Ecto neural progenitor cell (in vitro differentiated cells): ENCODE measurements at regions not wholly inside any gene's neighbourhood (a gene's known extent, or its start where the extent isn't known, plus 50 kb on each side); places are given as distances from the start of the nearest gene placed in this dataset.
"Not testable (repeated sequence)": the region's sequence is repeated elsewhere in the genome, so short reads cannot be mapped to it uniquely, and the experiment has no call there.

Experiments
- DNase-seq: peaks from one replicate; pipeline ENCODE4 v3.0.0-alpha.2; 2018; ENCODE audit warnings: low spot score

DNA sequence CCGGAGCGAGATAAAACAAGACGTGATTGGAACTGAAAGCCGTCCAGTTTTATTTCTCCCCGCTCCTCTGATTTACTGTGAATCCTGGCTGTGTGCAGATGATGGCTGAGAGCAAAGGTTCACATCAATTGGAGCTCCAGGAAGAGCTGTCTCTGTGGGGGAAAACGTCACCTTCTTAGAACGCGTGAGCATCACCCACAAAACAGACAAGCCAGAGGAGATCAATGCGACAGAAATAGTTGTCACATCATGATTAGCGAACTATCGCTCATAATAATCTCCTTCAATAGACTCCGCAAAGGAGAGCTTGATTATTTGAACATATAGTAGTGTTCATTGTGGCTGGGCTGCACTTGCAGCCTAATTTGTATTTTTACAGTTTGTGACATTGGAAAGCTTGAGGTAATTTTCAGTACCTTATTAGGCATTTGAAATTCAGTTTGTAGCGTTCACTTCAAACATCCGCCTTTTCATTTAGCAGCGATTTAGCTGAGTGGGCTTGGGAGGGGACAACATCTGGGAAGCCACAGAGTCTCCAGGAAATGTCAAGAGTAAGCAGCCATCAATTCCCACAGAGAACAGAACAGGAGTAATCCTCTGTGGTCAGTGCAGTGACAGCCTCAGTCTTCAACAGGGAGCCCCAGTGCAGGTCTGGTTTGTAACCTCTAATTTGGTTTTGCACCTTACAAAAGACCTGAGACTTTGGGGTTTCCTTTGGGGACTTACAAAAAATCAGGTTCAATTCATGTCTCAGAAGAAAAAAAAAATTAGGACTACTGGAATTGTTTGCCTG is 276.8 kb upstream of the PFKP start:
- no peak for DNase-seq

DNA sequence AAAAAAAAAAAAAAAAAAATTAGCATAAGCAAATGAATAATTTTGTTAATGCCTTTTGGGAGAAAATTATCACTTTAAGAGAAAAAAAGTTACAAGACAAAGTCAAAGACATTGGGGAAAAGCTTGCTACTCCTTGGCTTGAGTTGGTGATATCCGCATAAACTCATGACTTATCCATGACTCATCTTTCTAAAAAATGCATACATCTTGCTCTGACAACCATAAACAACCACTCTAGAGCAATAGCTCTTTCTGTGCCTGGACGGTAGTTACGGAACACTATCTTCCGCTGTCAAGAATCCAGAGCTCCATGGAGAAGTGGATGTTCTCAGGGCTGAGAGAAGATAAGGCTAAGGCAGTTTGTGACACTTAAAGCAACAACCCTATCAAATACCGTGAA is 281.1 kb upstream of the PFKP start:
- no peak for DNase-seq

DNA sequence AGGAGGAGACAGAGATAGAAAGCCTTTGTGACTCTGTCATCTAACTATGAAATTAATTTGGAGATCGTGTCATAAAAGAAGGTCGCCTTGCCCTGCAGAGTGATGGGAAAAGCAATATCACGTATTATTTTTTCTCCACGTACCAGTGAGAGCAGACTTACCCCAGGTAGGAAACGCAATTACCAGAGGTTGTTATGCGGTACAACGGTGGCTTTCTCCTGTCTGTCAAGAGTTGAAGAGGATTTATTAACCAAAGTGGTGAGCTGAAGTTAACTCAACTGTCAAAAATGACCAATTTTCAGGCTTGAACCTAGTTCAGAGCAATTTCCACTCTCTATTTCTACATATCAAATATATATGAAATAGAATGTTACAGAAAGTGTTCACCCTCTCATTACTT is 282.6 kb upstream of the PFKP start:
- DNase-seq, result no peak

DNA sequence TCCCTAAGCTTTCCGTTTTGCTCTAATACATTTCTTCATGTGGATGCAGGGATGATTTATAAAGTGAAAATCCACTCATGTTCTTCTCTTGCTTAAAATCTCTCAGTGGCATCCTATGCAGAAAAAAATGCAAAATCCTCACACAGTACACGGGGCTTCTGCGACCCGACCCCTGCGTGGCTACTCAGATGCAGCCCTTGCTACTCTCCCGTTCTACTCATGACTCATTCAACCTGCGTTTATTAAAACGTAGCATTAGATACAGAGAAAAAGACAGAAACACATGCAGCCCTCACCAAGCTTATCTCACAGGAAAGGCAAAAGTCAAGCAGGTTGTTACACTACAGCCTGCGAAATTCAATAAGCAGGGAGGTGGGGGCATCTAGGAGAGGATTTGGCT is 284.4 kb upstream of the PFKP start:
- no peak for DNase-seq

DNA sequence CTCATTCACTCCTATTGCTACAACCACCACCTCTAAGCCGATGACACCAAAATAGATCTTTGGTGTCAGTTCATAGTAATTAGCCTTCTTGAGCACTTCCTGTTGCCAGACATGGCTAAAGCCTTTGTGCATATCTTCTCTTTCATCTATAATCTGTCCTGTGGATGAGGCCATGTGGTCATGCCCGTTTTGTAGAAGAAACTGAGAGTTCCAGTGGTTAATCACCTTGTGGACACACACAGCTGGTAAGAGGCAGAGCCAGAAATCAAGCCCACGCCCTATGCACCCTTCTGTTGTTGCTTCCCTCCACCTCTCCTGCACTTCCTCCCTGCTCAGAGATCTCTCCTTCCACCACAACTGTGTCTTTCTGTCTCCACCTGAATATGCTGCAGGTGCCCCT is 285.1 kb upstream of the PFKP start:
- DNase-seq, result no peak

DNA sequence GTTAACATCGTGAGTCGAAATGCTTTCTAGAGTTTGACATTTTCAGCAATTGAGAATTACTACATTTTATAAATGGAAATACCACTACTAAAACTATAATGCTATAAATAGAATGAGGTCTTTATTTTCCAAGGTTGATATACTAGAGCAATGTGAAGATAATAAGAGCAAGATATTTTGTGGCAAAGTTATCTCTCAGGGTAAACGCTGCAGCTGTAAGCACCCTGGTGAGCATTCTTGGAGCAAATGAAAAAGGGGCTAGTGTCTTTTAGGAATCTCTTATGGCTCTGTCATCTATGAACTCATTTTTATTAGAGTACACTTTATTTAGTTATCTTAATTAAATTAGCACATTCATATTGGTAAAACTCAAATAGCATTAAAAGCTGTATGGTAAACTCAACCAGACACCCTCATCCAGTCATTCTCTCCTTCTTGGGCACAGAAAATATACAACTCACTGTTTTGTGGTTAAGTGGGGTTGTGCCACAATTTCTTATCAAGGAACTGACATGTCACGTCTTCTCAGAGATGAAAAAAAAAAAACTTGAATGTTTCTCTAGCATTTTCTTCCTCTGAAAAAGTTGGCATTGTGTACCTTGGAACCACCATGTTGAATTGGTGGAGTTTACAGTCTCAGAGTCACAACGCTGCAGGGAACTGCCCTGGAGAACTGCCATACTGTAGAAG is 289.5 kb upstream of the PFKP start:
- DNase-seq, result no peak

DNA sequence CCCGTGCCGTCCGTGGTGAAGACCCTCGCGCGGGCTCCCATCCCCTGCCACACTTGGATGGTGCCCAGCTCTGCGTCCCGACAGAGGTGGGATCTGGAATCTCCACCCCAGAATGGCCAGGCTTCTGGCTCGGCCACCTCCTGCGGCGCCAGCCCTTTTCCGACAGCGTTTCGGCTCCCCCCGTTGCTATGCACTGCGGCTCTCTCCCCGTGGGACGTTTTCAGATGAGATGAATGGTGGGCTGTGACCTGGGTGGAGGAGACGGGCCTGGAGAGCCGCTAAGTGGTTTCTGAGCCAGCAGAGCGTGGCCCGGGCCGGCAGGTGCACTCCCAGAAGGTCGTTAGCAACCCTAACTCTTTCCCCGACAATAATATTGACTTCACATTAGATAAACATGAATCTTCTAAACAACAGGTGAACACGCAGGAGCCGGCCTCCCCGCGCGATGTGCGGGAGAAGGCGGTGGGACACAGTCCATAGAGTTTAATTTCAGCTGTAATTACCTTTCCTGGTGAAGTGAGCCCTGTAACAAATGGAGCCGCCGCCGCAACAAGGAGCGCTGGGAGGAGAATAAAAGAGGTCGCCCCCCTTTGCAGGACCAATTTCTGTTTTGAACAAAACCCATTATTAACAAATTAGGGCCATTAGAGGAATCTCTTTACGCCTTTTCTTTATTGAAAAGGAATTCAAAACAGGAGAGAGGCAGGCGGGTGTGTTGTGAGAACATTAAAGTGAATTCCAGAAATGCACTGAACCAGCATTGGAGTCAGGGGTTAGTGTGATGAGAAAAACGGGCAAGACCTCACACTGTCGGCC is 294.3 kb upstream of the PFKP start:
- DNase-seq, result no peak

DNA sequence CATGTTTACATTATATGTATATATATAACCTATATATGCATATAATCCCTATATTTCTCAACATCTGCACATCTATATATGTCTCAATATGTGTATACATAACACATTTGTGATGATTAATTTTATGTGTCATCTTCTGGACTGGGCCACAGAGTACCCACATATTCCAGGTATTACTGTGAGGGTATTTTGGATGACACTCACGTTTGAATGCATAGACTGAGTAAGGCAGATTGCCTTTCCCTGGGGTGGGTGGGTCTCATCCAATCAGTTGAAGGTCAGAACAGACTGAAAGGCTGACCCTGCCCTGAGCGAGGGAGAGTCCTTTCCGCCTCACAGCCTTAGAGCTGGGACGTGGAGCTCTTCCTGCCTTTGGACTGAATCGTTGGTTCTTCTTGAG is 295.2 kb upstream of the PFKP start:
- DNase-seq, result no peak

DNA sequence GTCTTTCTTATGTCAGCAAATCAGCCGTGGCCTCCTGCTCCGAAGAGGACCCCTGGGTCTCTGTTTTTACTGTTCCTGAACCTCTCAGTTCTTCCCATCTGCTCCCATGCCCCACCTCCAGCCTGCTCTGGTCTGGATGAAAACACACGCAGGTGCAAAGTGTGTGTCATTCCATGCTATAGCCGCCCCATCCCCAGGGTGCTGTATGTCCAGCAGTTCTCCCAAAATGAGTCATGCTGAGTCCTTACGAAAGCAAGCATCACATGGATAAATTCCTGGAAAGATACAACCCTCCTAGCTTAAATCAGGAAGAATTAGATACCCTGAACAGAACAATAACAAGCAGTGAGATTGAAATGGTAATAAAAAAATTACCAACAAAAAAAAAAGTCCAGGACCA is 300.1 kb upstream of the PFKP start:
- DNase-seq, result not testable (repeated sequence)

DNA sequence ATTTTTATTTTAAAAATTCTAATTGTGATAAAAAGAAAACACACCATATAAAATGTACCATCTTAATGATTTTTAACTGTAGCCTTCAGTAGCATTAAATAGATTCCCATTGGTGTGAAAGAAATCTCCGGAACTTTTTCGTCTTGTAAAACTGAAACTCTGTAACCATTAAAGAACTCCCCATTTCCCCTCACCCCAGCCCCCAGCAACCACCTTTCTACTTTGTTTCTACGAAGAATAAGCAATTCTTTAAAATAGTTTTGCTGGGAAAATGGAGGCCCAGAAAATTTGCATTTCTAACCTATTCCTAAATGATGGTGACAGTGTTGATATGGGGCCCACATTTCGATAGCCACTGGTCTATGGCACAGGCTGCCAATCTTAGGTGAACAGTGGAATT is 305.4 kb upstream of the PFKP start:
- DNase-seq, result no peak

DNA sequence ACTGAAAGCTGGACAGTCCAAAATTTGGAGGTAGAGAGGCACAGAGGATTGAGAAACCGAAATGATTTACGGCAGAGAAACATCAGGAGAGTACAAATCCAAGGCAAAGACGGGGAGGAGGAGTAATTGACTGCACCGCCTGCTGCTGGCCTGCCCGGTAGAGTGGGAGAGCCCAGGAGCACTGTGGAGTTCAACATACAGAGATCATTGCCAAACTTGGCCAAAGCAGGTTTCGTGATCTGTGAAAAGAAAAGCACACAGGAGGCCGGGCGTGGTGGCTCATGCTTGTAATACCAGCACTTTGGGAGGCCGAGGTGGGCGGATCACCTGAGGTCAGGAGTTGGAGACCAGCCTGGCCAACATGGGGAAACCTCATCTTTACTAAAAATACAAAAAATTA is 306.0 kb upstream of the PFKP start:
- no peak for DNase-seq

DNA sequence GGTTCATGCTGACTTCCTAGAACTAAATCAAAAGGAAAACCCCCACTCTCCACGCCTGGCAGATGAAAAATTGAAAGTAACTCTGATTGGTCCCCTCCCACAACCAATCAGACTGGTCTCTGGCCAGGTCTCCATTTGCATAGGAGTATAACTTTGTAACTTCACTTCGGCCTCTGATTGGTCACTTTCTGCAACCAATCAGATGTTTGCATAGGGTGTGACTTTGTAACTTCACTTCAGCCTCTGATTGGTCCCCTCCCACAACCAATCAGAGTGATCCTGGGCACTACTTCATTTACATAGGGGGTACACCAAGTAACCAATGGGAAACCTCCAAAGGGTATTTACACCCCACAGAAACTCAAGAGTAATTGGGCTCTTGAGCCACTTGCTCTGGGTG is 306.6 kb upstream of the PFKP start:
- DNase-seq, result no peak

DNA sequence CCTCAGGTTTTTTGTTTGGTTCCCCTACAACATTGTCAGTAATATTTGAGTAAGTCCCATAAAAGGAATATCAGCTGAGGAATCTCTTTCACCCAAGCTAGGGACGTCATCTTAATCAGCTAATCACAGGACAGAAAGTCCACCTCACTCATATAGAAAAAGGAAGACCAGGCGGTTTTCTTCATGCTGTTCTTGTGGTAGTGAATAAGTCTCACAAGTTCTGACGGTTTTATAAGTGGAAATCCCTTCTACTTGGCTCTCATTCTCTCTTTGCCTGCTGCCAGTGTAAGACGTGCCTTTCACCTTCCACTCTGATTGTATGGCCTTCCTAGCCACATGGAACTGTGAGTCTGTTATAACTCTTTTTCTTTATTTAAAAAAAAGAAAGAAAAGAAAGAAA is 308.1 kb upstream of the PFKP start:
- no peak for DNase-seq

DNA sequence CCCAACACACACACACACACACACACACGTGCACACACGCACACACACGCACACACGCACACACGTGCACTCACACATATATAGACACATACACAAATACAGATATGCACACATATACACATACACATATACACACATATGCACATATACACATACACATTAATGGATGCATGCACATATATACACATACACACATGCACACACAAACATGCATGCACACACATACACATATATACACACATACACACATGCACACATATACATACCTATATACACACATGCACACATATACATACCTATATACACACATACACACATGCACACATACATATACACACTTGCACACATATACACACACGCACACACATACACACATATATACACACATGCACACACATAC is 312.4 kb upstream of the PFKP start:
- no peak for DNase-seq

DNA sequence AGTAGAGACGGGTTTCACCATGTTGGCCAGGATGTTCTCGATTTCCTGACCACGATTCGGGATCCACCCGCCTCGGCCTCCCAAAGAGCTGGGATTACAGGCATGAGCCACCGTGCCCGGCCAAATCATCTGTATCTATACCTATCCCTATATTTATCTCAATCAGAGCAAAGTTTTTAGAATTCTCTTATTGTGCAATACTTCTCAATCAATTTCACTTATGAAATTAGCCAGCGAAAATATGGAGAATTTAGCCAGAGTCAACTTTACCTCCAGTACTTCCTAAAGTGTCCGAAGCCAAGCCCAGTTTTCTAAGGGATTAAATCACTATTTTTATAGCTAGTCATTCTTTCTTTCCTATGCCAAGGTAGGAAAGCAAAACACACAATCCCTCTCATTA is 319.1 kb upstream of the PFKP start:
- no peak for DNase-seq

DNA sequence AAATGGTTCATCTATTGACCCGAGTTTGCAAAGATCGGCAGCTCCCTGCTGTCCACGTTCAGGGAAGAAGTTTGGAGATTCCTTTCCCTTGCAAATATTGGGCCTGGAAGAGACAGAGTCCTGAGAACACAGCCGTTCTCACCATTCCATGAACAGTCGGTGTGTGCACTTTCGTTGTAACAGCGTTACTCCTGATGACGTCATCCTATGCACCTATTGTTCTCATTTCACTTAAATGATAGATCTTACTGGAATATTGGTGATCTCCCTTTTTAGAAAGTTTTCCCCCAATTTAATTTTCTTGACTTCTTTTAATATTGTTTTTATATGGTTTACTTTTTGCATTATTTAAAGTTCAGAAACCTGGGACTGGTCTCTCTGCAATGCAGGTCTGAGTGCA is 320.7 kb upstream of the PFKP start:
- no peak for DNase-seq

DNA sequence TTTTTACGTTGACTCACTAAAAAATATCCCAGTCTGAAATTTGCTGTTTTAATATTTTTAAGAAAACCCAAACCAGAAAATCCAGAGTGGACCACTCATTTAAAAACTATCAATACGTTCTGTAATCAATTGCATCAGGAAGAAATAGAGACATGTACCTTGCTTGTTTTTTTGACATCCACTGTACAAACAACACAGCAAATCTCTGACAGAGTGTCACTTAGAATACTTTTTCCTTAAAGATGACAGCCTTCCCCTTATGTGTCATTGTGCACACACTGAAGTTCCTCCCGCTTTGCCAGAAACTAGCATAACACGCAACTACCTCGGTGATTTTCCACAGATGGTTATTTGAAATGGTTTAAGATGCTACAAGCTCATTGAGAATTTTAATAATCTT is 321.7 kb upstream of the PFKP start:
- DNase-seq, result no peak

DNA sequence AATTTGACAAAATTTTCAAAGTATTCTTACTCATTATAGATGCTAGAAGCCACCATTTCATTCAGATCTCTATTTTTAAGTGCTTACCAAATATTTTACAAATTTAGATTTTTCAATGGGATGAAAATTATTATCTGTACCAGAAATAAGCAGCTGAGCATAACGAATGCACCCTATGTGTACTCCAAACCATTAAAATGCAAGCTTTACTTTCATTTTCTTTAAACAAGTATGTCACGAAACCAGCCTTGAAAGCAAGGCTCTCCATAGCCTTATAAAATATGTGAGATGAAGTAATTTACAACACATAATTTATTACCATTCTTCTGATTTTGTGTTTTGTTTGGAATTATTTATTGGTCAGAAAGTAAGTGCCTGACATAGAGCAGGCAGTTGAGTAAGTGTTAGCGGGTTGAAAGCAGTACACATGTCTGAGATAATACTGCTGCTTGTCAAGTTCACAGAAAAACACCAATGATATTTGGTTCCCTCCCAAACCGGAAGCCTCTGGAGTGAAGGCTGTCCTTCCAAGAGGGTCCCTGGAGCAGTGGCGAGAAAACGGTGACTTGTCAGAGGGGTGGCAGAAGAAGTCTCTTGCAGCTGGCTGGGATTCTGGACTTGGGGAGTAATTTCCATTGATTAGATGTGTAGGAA is 322.7 kb upstream of the PFKP start:
- no peak for DNase-seq

DNA sequence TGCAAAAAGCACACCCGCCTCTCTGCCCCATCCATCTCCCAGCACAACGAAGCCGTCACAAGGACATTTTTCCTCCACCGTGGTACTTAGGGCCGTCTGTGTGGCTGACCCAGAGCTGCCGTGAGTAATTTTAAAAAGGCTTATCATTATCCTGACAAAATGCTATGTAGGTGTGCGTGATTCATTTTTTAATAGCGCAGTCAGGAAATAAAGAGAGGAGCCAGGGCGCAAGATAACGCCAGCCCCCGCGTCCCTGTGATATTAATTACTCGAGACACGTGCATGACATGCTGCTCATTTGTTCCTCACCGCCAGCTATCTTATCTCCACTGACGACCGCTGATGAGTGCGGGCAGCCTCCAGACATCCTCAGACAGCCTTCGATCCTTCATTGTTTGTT is 332.7 kb upstream of the PFKP start:
- no peak for DNase-seq

DNA sequence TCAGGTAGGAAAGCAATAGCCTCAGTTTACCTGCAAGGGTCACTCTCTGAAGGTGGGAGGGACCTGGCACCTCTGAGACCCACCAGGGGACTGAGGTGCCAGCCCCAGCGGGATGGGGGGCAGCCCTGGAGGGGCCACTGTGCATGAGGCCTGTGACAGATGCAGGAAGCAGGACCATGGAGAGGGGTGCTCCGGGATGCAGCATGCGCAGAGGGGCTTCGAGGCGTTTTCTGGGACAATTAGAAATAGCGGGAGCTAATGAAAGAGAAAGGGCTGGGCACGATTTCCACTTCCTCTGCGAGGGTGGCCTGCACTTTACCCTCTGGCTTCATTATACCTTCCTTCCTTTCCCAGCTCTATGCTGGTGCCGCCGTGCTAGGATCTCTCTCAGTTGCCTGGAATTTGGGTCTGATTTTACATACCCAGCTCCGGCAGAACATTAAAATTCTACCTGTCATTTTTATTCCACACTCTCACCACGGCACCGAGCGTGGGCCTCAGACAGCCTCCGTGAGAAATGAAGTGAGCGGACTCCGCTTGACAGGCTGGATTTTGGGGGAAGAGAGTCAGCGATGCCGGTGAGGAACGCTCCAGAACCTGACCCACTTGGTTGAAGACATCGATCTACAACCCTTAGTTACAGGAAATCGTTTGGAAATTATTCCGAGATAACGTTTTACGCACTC is 333.9 kb upstream of the PFKP start:
- DNase-seq, result no peak

DNA sequence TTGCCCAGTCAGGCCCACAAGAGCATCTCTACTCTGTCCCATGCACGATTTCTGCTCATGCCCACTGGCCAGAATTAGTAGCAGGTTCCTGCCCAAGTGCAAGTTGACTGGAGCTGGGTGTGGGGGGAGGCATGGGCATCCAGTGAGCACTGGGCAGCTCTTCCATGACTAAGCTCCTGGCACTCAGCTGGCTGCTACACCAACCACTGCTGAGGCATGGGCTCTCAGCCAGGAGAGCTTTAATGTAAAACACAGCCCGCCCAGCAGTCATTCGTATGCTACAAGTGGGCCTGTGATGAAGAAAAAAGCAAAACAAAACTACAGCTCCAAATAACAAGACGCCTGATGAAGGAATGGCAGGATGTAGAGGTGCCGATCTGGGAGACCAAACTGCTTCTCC is 335.4 kb upstream of the PFKP start:
- no peak for DNase-seq

DNA sequence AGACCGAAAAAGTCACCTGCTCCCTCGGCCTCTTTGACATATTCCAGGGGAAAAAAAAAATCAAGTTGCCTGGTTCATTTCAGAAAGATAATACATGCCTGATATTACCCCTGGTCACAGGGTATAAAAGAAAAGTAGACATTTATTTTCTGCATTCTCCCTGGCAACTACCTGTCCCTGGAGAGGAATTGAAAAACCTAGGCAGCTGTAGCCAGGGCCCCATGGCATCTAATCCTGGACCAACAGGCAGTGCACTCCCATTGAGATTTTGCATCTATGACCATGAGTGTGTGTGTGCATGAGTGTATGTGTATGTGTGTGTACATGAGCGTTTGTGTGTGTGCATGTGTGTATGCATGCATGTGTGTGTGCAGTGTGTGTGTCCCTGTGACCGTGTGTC is 338.2 kb upstream of the PFKP start:
- no peak for DNase-seq
